Skeletal muscle satellite cell (primary cell): ENCODE measurements at regions not wholly inside any gene's neighbourhood (a gene's known extent, or its start where the extent isn't known, plus 50 kb on each side); places are given as distances from the start of the nearest gene placed in this dataset.

Experiments
- H3K27me3 ChIP-seq: 2 replicates; pipeline ENCODE4 v1.7.0; 2013; ENCODE audit warnings: low read length; ENCODE audit not compliant: control insufficient read depth, insufficient read depth
- H3K36me3 ChIP-seq: 2 replicates; pipeline ENCODE4 v1.7.0; 2013; ENCODE audit warnings: mild to moderate bottlenecking, control low read depth, low read length; ENCODE audit not compliant: insufficient read depth
- H3K4me1 ChIP-seq: 2 replicates; pipeline ENCODE4 v1.7.0; 2013; ENCODE audit warnings: low read length; ENCODE audit not compliant: control insufficient read depth, insufficient read depth
- H3K4me2 ChIP-seq: 2 replicates; pipeline ENCODE4 v1.7.0; 2013; ENCODE audit warnings: mild to moderate bottlenecking, low read length
- H3K4me3 ChIP-seq: 2 replicates; pipeline ENCODE4 v1.7.0; 2013; ENCODE audit warnings: low read length
- H3K9ac ChIP-seq: 2 replicates; pipeline ENCODE4 v1.7.0; 2013; ENCODE audit warnings: mild to moderate bottlenecking, low read depth, low read length, moderate library complexity
- H3K9me3 ChIP-seq: replicated peaks from 2 replicates; pipeline ENCODE4 v1.7.0; 2013; ENCODE audit warnings: mild to moderate bottlenecking, control low read depth, low read length

DNA sequence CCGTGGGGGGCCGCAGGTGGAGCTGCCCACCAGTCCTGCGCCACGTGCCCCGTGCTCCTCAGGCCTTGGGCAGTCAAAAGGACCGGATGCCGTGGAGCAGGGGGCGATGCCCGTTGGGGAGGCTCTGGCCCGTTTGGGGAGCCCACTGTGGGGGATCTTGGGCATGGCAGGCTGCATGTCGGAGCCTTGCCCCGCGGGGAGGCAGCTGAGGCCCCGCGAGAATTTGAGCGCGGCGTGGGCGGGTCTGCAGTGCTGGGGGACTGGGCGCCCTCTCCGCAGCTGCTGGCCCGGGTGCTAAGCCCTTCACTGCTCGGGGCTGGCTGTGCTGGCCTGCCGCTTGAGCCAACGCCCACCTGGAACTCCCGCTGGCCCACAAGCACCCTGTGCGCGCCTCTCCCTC, 445.6 kb upstream of the EDIL3 start:
- H3K4me2 ChIP-seq: no peak overlapping the region
- no peaks in the 10 kb centered on the region for H3K36me3 ChIP-seq
- no peak overlapping the region for H3K4me3 ChIP-seq
- H3K9me3 ChIP-seq: no peaks in the 10 kb centered on the region
- no peak overlapping the region for H3K9ac ChIP-seq
- no peaks in the 10 kb centered on the region for H3K27me3 ChIP-seq
- H3K4me1 ChIP-seq: no peaks in the 10 kb centered on the region

DNA sequence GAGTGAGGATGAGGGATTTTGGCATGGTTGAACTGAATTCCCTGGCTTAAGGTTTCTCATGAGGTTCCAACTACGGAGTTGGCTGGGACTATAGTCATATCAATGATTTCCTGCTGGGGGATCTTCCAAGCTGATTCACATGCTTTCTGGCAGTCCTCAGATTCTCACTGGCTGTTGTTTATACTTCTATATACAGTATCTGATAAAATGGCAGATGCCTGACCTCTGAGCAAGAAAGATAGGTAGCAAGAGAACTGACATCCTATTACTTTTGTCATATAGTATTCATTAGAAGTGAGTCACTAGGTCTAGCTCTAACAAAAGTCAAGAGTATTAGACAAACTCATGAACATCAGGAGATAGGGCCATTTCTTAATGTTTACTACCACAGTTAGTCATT, 440.9 kb upstream of the EDIL3 start:
- H3K9ac ChIP-seq: no peak overlapping the region
- H3K4me3 ChIP-seq: no peak overlapping the region
- no peaks in the 10 kb centered on the region for H3K4me1 ChIP-seq
- H3K4me2 ChIP-seq: no peak overlapping the region
- H3K9me3 ChIP-seq: no peaks in the 10 kb centered on the region
- no peaks in the 10 kb centered on the region for H3K27me3 ChIP-seq
- H3K36me3 ChIP-seq: no peaks in the 10 kb centered on the region

DNA sequence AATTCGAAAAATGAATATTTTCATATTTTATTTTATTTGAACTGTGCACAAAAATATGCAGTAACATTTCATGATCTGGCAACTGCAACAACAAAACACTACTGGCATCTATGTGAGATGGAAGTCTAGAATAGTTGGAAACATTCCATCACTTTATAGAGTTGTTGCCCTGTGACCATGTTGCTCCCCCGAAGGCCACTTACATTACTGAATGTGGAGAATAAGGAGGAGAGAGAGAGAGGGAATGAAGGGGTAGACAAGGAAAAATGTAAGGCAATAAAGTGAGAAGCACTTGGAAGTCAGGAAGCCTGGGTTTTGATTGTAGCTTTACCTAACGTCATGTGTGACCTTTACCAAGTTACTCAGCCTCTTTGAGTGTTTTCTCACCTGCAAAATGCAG, 437.2 kb upstream of the EDIL3 start:
- Histone ChIP-seq H3K9ac (no peak overlapping the region), H3K9me3 (no peaks in the 10 kb centered on the region), H3K4me1 (no peaks in the 10 kb centered on the region), H3K4me3 (no peak overlapping the region), H3K36me3 (no peaks in the 10 kb centered on the region), H3K4me2 (no peak overlapping the region), H3K27me3 (no peaks in the 10 kb centered on the region)

DNA sequence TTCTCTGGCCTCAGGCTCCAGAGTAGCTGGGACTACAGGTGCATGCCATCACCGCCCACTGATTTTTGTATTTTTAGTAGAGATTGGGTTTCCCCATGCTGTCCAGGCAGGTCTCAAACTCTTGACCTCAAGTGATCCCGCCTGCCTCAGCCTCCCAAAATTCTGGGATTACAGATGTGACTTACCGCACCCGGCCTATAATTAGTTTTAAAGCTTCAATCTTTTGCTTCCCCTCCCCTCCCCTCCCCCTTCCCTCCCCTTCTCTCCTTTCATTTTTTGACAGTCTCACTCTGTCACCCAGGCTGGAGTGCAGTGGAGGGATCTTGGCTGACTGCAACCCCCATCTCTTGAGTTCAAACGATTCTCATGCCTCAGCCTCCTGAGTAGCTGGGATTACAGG, 433.3 kb upstream of the EDIL3 start:
- Histone ChIP-seq H3K9ac (no peak overlapping the region), H3K4me3 (no peak overlapping the region), H3K4me2 (no peak overlapping the region), H3K27me3 (no peaks in the 10 kb centered on the region), H3K9me3 (no peaks in the 10 kb centered on the region), H3K36me3 (no peaks in the 10 kb centered on the region), H3K4me1 (no peaks in the 10 kb centered on the region)

DNA sequence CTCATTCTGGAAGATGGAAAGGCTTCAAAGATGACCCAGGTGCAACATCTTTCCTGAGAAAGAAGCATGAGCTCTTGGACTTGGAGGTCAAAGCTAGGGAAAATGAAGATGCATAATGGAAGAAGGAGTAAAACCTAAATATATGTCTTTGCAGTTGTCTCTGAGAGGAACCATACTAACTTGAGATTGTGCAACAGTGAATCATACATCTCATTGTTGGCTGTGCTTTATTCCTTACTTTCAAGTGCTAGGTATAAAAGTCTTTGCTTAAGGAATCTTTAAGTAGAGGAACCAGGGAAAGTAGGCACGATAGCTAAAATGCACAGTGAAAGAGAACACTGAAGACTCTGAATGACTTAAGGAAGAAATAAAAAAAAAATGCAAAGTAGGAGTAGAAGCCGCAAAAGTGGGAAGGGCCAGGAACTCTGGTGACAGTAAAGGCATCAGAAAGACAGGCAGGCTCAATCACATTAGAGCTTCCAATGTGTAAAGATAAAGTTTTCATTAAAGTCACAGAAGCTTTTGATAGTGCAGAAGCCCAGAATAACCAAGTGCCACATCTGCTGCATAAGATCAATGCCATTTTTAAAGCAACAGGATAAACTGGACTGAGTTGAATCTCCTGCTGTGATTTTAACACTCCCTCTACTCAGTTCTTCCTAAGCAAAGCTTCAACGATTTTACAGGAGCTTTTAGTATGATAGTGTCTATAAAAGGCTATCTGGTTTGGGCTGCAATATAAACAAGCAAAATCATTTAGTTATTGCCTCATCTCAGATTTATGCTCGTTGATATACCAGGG, 432.3 kb upstream of the EDIL3 start:
- no peaks in the 10 kb centered on the region for H3K36me3 ChIP-seq

DNA sequence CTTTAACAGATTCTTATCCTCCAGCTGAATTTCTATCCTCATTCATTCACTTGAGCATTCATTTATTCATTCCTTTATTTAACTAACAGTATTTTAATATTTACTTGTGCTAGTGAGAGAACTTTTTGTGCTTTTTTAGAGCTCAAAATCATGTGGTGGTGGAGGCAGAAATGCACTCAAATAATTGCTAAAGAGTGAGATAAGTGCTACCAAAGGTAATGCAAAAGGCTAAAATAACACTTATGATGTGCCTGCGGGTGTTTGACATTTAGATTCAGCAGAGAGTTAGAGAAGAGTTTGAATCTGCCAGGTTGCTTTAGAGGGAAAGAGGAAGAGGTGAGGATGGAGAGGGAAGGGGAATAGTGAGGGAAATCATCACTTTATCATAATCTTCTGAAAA, 431.5 kb upstream of the EDIL3 start:
- no peak overlapping the region for H3K4me2 ChIP-seq
- no peaks in the 10 kb centered on the region for H3K36me3 ChIP-seq
- H3K27me3 ChIP-seq: no peaks in the 10 kb centered on the region
- H3K9me3 ChIP-seq: no peaks in the 10 kb centered on the region
- no peak overlapping the region for H3K4me3 ChIP-seq
- H3K9ac ChIP-seq: no peak overlapping the region
- H3K4me1 ChIP-seq: no peaks in the 10 kb centered on the region

More for the DNA sequence above, 432.3 kb upstream of the EDIL3 start:
- Histone ChIP-seq H3K9ac (no peak overlapping the region), H3K4me1 (no peaks in the 10 kb centered on the region), H3K9me3 (no peaks in the 10 kb centered on the region), H3K4me2 (no peak overlapping the region), H3K4me3 (no peak overlapping the region), H3K27me3 (no peaks in the 10 kb centered on the region)

DNA sequence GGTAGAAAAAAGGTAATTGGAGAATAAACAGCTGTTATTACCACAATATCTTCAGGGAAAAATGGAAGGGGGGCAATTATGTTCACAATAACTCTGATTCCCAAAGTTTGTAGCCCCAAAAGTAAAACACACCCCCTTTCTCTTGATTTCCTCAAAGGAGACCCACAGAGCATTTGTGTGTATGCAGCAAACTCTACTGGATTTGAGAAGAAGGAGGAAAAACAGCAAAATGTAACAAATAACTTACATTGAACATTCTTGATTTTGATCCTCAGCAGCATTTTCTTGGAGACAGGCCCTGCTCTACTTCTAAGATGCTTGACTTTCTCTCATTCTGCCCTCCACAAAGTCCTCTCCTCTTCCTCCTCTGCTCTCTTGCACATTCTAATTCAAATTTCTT, 420.8 kb upstream of the EDIL3 start:
- H3K4me1 ChIP-seq: no peaks in the 10 kb centered on the region
- H3K4me2 ChIP-seq: no peak overlapping the region
- no peaks in the 10 kb centered on the region for H3K27me3 ChIP-seq
- no peaks in the 10 kb centered on the region for H3K36me3 ChIP-seq
- no peaks in the 10 kb centered on the region for H3K9me3 ChIP-seq
- no peak overlapping the region for H3K4me3 ChIP-seq
- H3K9ac ChIP-seq: no peak overlapping the region

DNA sequence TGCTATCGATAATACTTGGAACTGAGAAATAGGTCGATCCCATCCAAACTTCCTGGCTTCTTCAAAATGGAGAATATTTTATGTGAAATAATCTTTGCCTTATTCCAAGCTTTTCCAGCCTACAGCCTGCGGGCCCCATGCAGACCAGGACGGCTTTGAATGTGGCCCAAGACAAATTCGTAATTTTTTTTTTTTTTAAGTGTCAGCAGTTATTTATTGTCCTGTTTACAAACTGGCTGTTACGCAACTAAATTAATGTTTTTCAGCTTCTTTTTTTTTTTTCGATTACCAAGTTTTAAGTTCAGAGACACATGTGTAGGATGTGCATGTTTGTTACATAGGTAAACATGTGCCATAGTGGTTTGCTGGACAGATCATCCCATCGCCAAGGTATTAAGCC, 411.7 kb upstream of the EDIL3 start:
- Histone ChIP-seq H3K9me3 (no peaks in the 10 kb centered on the region), H3K4me1 (no peaks in the 10 kb centered on the region), H3K4me3 (no peak overlapping the region), H3K27me3 (no peaks in the 10 kb centered on the region), H3K4me2 (no peak overlapping the region), H3K9ac (no peak overlapping the region), H3K36me3 (no peaks in the 10 kb centered on the region)

DNA sequence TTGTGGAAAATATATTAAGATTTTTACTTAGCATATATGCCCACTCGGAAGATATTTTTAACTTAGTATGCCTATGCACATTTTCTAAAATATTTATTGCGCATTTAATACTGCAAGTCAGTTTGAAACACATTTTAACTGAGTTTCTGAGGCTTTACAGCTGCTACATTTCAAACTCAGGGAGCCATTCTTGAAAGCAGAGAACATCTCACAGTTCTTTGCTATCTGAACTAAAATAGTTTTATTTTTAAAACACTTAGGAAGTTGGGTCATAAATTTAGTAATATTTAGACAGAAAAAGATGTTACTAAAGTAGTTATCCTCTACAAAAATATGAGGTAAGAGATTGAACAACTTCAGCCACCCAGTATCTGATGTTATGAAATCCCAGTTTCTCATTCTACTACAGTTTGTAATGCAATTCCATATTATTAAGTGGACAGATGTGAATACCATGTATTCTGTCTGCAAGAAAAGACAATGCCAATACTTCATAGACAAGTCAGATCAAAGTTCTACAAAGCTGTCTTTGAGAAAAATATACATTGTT, 409.9 kb upstream of the EDIL3 start:
- Histone ChIP-seq H3K4me1 (no peaks in the 10 kb centered on the region), H3K4me2 (no peak overlapping the region), H3K36me3 (no peaks in the 10 kb centered on the region), H3K4me3 (no peak overlapping the region), H3K9me3 (no peaks in the 10 kb centered on the region), H3K9ac (no peak overlapping the region), H3K27me3 (no peaks in the 10 kb centered on the region)

DNA sequence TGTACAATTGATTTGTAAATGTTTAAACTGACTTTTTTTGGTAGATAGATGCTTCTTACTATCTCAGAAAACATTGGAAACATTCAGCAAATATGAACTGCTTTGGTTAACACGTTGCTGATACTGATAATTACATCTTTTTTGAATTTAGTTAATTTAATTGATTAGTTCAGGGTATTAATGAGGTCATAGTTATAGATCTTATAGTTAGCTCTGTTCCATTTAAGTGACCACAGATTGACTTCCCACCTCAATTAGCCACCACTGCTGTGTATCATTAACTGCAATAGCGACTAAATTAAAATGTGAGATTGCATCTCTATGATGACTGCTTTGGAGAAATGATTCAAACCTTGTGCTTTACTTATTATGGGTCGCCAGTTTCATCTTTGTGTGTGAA, 407.1 kb upstream of the EDIL3 start:
- H3K9me3 ChIP-seq: no peaks in the 10 kb centered on the region
- no peaks in the 10 kb centered on the region for H3K4me1 ChIP-seq
- H3K4me3 ChIP-seq: no peak overlapping the region
- H3K36me3 ChIP-seq: no peaks in the 10 kb centered on the region
- no peaks in the 10 kb centered on the region for H3K27me3 ChIP-seq
- H3K9ac ChIP-seq: no peak overlapping the region
- no peak overlapping the region for H3K4me2 ChIP-seq

DNA sequence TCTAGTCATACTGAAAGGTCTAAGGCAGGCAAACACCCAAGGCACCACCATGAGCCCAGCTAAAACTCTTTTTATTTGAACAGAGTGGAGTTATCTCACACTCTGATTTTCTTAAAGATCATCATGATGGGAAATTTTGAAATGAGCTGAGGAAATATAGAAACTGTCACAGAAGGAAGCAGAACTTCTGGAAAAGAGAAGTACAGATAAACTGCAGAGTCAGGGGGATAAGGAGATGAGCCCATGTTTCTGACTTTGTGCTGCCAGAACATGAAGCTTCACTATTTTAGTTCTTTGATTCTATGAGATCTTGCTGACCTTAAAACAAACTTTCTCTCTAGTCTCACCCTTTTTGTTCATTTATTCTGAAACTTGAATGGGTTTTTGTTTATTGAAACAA, 406.5 kb upstream of the EDIL3 start:
- no peak overlapping the region for H3K9ac ChIP-seq
- no peaks in the 10 kb centered on the region for H3K36me3 ChIP-seq
- no peaks in the 10 kb centered on the region for H3K9me3 ChIP-seq
- no peak overlapping the region for H3K4me3 ChIP-seq
- no peaks in the 10 kb centered on the region for H3K27me3 ChIP-seq
- H3K4me1 ChIP-seq: no peaks in the 10 kb centered on the region
- no peak overlapping the region for H3K4me2 ChIP-seq

DNA sequence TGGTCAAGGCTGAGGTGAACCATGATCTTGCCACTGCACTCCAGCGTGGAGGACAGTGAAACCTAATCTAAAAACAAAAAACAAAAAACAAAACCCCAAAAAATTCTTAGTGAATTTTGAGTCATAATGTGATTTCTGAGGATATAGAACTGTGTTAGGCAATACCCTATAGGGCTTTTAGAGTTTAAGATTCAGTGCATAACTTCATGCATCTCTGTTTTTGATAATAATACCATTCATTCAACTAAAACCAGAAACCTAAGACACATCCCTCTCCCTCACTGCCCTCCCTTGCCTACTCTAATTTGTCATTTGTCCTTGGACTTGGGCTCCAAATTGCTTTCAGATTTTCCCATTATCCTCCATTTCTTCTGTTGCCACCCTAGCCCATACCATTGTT, 405.7 kb upstream of the EDIL3 start:
- no peaks in the 10 kb centered on the region for H3K4me1 ChIP-seq
- no peak overlapping the region for H3K4me3 ChIP-seq
- H3K27me3 ChIP-seq: no peaks in the 10 kb centered on the region
- no peaks in the 10 kb centered on the region for H3K36me3 ChIP-seq
- no peak overlapping the region for H3K4me2 ChIP-seq
- no peak overlapping the region for H3K9ac ChIP-seq
- no peaks in the 10 kb centered on the region for H3K9me3 ChIP-seq
